Tibial nerve (tissue), 4 donors: ENCODE measurements at regions not wholly inside any gene's neighbourhood (a gene's known extent, or its start where the extent isn't known, plus 50 kb on each side); places are given as distances from the start of the nearest gene placed in this dataset.

Experiments used
- CTCF ChIP-seq, 5 experiments: fragments of 200-600 bp in 3 of 5; fragments of 450-650 bp in 2 of 5; sonication (generic) in 3 of 5; IDR thresholded peaks; one replicate each; pipeline ENCODE4 v1.5.1; 2016 to 2019; ENCODE audit warnings: antibody characterized with exemption in 5 of 5, mild to moderate bottlenecking in 3 of 5, moderate library complexity in 2 of 5
- EP300 ChIP-seq, 2 donors: sonication (generic); formaldehyde crosslinking; IDR thresholded peaks; one replicate each; pipeline ENCODE4 v1.6.1; 2017; ENCODE audit warnings: antibody characterized with exemption in 2 of 2, mild to moderate bottlenecking in 1 of 2
- POLR2A ChIP-seq, 2 donors: fragments of 450-650 bp; IDR thresholded peaks; one replicate each; pipeline ENCODE4 v1.6.1; 2017; ENCODE audit warnings: antibody characterized with exemption in 2 of 2, mild to moderate bottlenecking in 2 of 2, moderate library complexity in 2 of 2

GRCh38 chr2:146131048-146131447, 1611.1 kb upstream of the ZEB2 start:
- TF ChIP-seq CTCF (IDR thresholded peaks at IDR 0.05) (no peak), EP300 (IDR thresholded peaks at IDR 0.05) (no peak), POLR2A (IDR thresholded peaks at IDR 0.05) (no peak)
